Activated T-cell treated with anti-CD3 and anti-CD28 coated beads, Interleukin-2, amount 50 U/mL, for 4 hours (primary cell): ENCODE measurements at regions not wholly inside any gene's neighbourhood (a gene's known extent, or its start where the extent isn't known, plus 50 kb on each side); places are given as distances from the start of the nearest gene placed in this dataset.

Experiments
- ATAC-seq, 2 donors: fragments of 200-7000 bp; cut with Tn5 transposase; one replicate each; pipeline ENCODE4 v1.10.0; 2021
- DNase-seq: peaks from one replicate; pipeline ENCODE4 v3.0.0-alpha.2; 2020
- H3K27me3 Mint-ChIP-seq: one replicate; pipeline ENCODE4 v1.8.0; 2021; ENCODE audit warnings: low read depth, mixed read lengths
- H3K36me3 Mint-ChIP-seq: one replicate; pipeline ENCODE4 v1.8.0; 2022; ENCODE audit warnings: mixed read lengths; ENCODE audit not compliant: insufficient read depth
- H3K4me1 Mint-ChIP-seq: one replicate; pipeline ENCODE4 v1.8.0; 2021; ENCODE audit warnings: low read depth, mixed read lengths
- H3K4me3 Mint-ChIP-seq: one replicate; pipeline ENCODE4 v1.8.0; 2021; ENCODE audit warnings: mild to moderate bottlenecking, moderate library complexity, mixed read lengths
- H3K9me3 Mint-ChIP-seq: one replicate; pipeline ENCODE4 v1.8.0; 2021; ENCODE audit warnings: mixed read lengths

DNA sequence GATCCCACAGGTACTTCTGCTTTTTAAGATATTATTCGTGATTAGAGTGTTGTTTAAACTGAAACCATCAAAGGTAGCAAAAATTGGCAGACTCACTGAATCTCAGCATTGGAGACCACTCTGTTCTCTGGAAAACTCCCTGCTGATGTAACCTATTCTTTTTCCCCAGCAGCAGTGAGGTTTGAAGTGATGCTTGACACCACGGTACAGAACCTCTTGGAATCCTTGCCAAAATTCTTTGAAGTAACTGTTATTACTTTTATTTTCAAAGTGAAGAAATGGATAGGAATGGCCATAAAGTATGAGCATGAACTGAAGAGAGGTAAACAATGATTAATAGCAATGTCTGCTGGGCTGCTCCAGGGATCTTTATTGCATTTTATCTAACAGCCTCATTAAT is 66.4 kb upstream of the KL start:
- H3K4me1 Mint-ChIP-seq: no peaks in the 10 kb centered on the region
- H3K9me3 Mint-ChIP-seq: no peaks in the 10 kb centered on the region
- ATAC-seq: no peak
- H3K4me3 Mint-ChIP-seq: no peak overlapping the region
- H3K27me3 Mint-ChIP-seq: no peaks in the 10 kb centered on the region
- DNase-seq: no peak
- no peaks in the 10 kb centered on the region for H3K36me3 Mint-ChIP-seq

- H3K36me3 Mint-ChIP-seq: no peaks in the 10 kb centered on the region
These were observed 64.6 kb upstream of the KL start for GRCh38 chr13:32951580-32951979.

GRCh38 chr13:32955881-32956594 is 60.2 kb upstream of the KL start:
- H3K4me1 Mint-ChIP-seq: no peaks in the 10 kb centered on the region
- H3K27me3 Mint-ChIP-seq: peaks cover 7% of the 10 kb centered on the region

More at GRCh38 chr13:32951580-32951979, 64.6 kb upstream of the KL start:
- Mint-ChIP-seq H3K27me3 (no peaks in the 10 kb centered on the region), H3K9me3 (no peaks in the 10 kb centered on the region), H3K4me3 (no peak overlapping the region), H3K4me1 (no peaks in the 10 kb centered on the region)
- ATAC-seq (no peak), DNase-seq (no peak)

DNA sequence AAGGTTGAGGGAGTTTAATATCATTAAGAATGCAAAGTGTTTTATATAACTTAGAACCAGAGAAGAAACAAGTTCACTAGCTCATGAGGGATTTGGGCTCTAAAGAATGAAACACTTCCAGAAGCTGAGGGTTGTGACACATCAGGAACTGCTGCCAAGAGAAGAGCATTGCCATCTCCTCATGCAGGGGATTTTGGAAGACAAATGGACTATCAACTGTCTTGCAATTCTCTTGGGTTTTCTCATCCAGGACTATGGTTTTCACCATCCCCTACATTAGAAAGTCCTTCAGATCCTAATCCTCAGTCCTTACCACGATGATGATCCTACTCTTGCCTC is 59.7 kb upstream of the KL start:
- H3K4me3 Mint-ChIP-seq: no peak overlapping the region
- ATAC-seq: no peak

More at GRCh38 chr13:32955881-32956594, 60.2 kb upstream of the KL start:
- no peaks in the 10 kb centered on the region for H3K36me3 Mint-ChIP-seq
- DNase-seq: no peak
- H3K4me3 Mint-ChIP-seq: no peak overlapping the region
- ATAC-seq: no peak
- no peaks in the 10 kb centered on the region for H3K9me3 Mint-ChIP-seq

GRCh38 chr13:32960626-32961025 is 55.6 kb upstream of the KL start:
- Mint-ChIP-seq H3K36me3 (no peaks in the 10 kb centered on the region), H3K9me3 (no peaks in the 10 kb centered on the region), H3K4me3 (no peak overlapping the region), H3K27me3 (peaks cover 7% of the 10 kb centered on the region), H3K4me1 (no peaks in the 10 kb centered on the region)
- DNase-seq: no peak
- no peak for ATAC-seq

More for the DNA sequence above, 59.7 kb upstream of the KL start:
- Mint-ChIP-seq H3K9me3 (no peaks in the 10 kb centered on the region), H3K36me3 (no peaks in the 10 kb centered on the region), H3K27me3 (peaks cover 7% of the 10 kb centered on the region), H3K4me1 (no peaks in the 10 kb centered on the region)
- no peak for DNase-seq

GRCh38 chr13:32961724-32962123 is 54.5 kb upstream of the KL start:
- no peak overlapping the region for H3K4me3 Mint-ChIP-seq
- DNase-seq (no peak), ATAC-seq (no peak)

GRCh38 chr13:32962342-32962741 is 53.9 kb upstream of the KL start:
- H3K9me3 Mint-ChIP-seq: no peaks in the 10 kb centered on the region
- H3K4me3 Mint-ChIP-seq: no peak overlapping the region
- ATAC-seq (no peak), DNase-seq (no peak)
- H3K27me3 Mint-ChIP-seq: peaks cover 3% of the 10 kb centered on the region
- H3K36me3 Mint-ChIP-seq: no peaks in the 10 kb centered on the region
- no peaks in the 10 kb centered on the region for H3K4me1 Mint-ChIP-seq

More at GRCh38 chr13:32961724-32962123, 54.5 kb upstream of the KL start:
- H3K4me1 Mint-ChIP-seq: no peaks in the 10 kb centered on the region
- H3K27me3 Mint-ChIP-seq: peaks cover 7% of the 10 kb centered on the region
- no peaks in the 10 kb centered on the region for H3K9me3 Mint-ChIP-seq
- no peaks in the 10 kb centered on the region for H3K36me3 Mint-ChIP-seq

GRCh38 chr13:32964987-32965386 is 51.2 kb upstream of the KL start:
- Mint-ChIP-seq H3K27me3 (peaks cover 2% of the 10 kb centered on the region), H3K4me3 (no peak overlapping the region), H3K4me1 (no peaks in the 10 kb centered on the region), H3K36me3 (no peaks in the 10 kb centered on the region), H3K9me3 (no peaks in the 10 kb centered on the region)
- DNase-seq (no peak), ATAC-seq (no peak)
